Heart left ventricle (tissue), 13 donors: ENCODE measurements at regions not wholly inside any gene's neighbourhood (a gene's known extent, or its start where the extent isn't known, plus 50 kb on each side); places are given as distances from the start of the nearest gene placed in this dataset.

ENCODE experiments used
- CTCF ChIP-seq, 12 donors: fragments of 200-600 bp; sonication (generic) in 4 of 12; IDR thresholded peaks; one replicate each; pipeline versions ENCODE4 v1.5.0 to v1.8.0; 2018 to 2022; ENCODE audit warnings: antibody characterized with exemption in 12 of 12, mild to moderate bottlenecking in 5 of 12
- POLR2A ChIP-seq, 2 donors: fragments of 450-650 bp; IDR thresholded peaks; one replicate each; pipeline ENCODE4 v1.6.1; 2017; ENCODE audit warnings: antibody characterized with exemption in 2 of 2, mild to moderate bottlenecking in 2 of 2, moderate library complexity in 2 of 2
- donor health status: ischemic (EF 13 %, LVEDD 7.1; RV severe dilation, severe dysfunction).
- donor health status: DM: no; HTN: yes; CAD: no.
- donor health status: DM: no; HTN: no; CAD: no.
- donor health status: ischemic (EF 25% LVEDD 6.9; RV normal size, moderate dysfunction).
- donor health status: ischemic (EF 25% LVEDD 5.7; RV mildly dilated, moderate dysfunction).
- donor health status: ischemic (EF 35%, LVEDD 5.7; RV mildly dilated, moderate dysfunction).
- donor health status: nonischemic (EF 11% LVEDD 7.7; RV severe dilation, severe dysfunction).
- donor health status: DM: yes; HTN: yes; CAD: no.
- donor health status: PGD.
- donor health status: ischemic (EF 29% LVEDD 5.4; RV normal size, mild dysfunction).
- donor health status: nonischemic (EF 23%, LVEDD 6.1; RV moderate dilation, normal function).

GRCh38 chr7:142689439-142690120 lies 59.7 kb upstream of the PRSS1 start:
- TF ChIP-seq POLR2A (IDR thresholded peaks at IDR 0.05) (no peak), CTCF (IDR thresholded peaks at IDR 0.05) (peak in 4 of 12 donors; percentile 15 to 22 (median 21))
